Sigmoid colon (tissue), 6 donors: ENCODE measurements at regions not wholly inside any gene's neighbourhood (a gene's known extent, or its start where the extent isn't known, plus 50 kb on each side); places are given as distances from the start of the nearest gene placed in this dataset.

Experiments
- DNase-seq: peaks from one replicate; pipeline ENCODE4 v3.0.0-alpha.2; 2019
- H3K27ac ChIP-seq, 4 donors: fragments of 200-600 bp; sonication (generic); one replicate each; pipeline ENCODE4 v1.5.1; 2016 to 2019; ENCODE audit warnings: mild to moderate bottlenecking in 1 of 4
- H3K27me3 ChIP-seq, 3 donors: fragments of 200-600 bp; sonication (generic); one replicate each; pipeline ENCODE4 v1.5.1; 2019; ENCODE audit warnings: mild to moderate bottlenecking in 1 of 3
- H3K36me3 ChIP-seq, 4 donors: fragments of 200-600 bp; sonication (generic); one replicate each; pipeline ENCODE4 v1.5.1; 2016 to 2019
- H3K4me1 ChIP-seq, 4 donors: fragments of 200-600 bp; sonication (generic); one replicate each; pipeline ENCODE4 v1.5.1; 2017 to 2019
- H3K4me3 ChIP-seq, 4 donors: fragments of 200-600 bp; sonication (generic); one replicate each; pipeline ENCODE4 v1.5.1; 2017 to 2019; ENCODE audit warnings: mild to moderate bottlenecking in 2 of 4, moderate library complexity in 1 of 4
- H3K9me3 ChIP-seq, 4 donors: fragments of 200-600 bp in 3 of 4; sonication (generic) in 3 of 4; one replicate each; pipeline versions ENCODE4 v1.5.1 to v1.6.1; 2013 to 2019
- EP300 ChIP-seq, 4 donors: sonication (generic); formaldehyde crosslinking; IDR thresholded peaks; one replicate each; pipeline ENCODE4 v1.6.1; 2017; ENCODE audit warnings: antibody characterized with exemption in 4 of 4
- POLR2A ChIP-seq, 2 donors: fragments of 450-650 bp; IDR thresholded peaks; one replicate each; pipeline ENCODE4 v1.6.1; 2016; ENCODE audit warnings: antibody characterized with exemption in 2 of 2, mild to moderate bottlenecking in 2 of 2, moderate library complexity in 2 of 2
- POLR2AphosphoS5 ChIP-seq, 4 donors: sonication (generic); formaldehyde crosslinking; IDR thresholded peaks; one replicate each; pipeline ENCODE4 v1.6.1; 2017; ENCODE audit warnings: antibody characterized with exemption in 4 of 4
- WGBS, 2 donors: extraction: QIAGEN DNeasy Blood & Tissue Kit; methylation state at CpG; one replicate each; pipeline ENCODE4 v1.1.7; 2013; 5-methylcytosine and 5-hydroxymethylcytosine counted together
- intact Hi-C: fragments of 100-400 bp; cut with DNase I; formaldehyde crosslinking; loops from one replicate; pipeline ENCODE4 v1.15.1; 2023
- TF ChIP-seq, protein P1 (sequence below), 4 experiments: fragments of 450-650 bp in 3 of 4; fragments of 200-600 bp in 1 of 4; IDR thresholded peaks; one replicate each; pipeline ENCODE4 v1.5.1; 2016 to 2019; ENCODE audit warnings: antibody characterized with exemption in 4 of 4, mild to moderate bottlenecking in 3 of 4, moderate library complexity in 2 of 4
- donor health status: healthy with polysubstance abuse.
- donor health status: healthy.

DNA sequence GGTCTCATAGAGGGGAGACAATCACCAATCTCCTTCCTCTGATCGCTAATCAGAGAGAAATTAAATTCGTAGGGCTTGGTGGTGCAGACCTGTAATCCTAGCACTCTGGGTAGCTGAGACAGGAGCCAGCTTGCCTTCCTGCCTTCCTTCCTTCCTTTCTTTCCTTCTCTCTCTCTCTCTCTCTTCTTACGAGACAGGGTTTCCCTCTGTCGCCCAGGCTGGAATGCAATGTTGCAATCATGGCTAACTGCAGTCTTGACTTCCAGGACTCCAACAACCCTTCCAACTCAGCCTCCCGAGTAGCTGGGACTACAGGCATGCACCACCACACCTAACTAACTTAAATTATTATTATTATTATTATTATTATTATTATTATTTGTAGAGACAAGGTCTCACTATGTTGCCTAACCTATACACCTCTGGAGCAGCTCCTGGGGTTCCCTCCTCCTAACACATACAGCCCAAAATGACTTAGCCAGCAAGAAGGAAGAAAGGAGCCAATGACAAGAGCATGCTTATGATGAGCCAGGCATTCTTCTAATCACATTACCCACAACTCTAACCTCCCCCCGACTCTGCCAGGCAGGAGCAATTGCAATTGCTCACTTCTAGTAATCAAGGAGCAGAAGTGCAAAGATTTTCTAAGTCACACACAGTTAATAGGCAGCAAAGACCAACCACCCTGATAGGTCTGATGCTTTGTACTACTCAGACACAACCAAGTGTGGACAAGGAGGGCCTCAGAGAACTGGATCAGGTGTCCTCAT lies 105.4 kb upstream of the F3 start:
- intact Hi-C loops, result loop anchor here (5.0 kb wide), 2 partner anchors 95 to 150 kb away; no protein-coding TSS in a partner anchor
- Histone ChIP-seq H3K36me3 (no peaks in the 10 kb centered on the region), H3K4me1 (peaks cover 0 to 35% (median 16%) of the 10 kb centered on the region in 4 donors), H3K27me3 (no peaks in the 10 kb centered on the region), H3K27ac (peak overlapping the region in 2 of 4 donors; percentile 64 to 74), H3K4me3 (no peak overlapping the region), H3K9me3 (no peaks in the 10 kb centered on the region)
- TF ChIP-seq POLR2AphosphoS5 (IDR thresholded peaks at IDR 0.05), result no peak
- TF ChIP-seq, protein P1, sequence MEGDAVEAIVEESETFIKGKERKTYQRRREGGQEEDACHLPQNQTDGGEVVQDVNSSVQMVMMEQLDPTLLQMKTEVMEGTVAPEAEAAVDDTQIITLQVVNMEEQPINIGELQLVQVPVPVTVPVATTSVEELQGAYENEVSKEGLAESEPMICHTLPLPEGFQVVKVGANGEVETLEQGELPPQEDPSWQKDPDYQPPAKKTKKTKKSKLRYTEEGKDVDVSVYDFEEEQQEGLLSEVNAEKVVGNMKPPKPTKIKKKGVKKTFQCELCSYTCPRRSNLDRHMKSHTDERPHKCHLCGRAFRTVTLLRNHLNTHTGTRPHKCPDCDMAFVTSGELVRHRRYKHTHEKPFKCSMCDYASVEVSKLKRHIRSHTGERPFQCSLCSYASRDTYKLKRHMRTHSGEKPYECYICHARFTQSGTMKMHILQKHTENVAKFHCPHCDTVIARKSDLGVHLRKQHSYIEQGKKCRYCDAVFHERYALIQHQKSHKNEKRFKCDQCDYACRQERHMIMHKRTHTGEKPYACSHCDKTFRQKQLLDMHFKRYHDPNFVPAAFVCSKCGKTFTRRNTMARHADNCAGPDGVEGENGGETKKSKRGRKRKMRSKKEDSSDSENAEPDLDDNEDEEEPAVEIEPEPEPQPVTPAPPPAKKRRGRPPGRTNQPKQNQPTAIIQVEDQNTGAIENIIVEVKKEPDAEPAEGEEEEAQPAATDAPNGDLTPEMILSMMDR (IDR thresholded peaks at IDR 0.05), result no peak
- no peak for TF ChIP-seq EP300 (IDR thresholded peaks at IDR 0.05)
- TF ChIP-seq POLR2A (IDR thresholded peaks at IDR 0.05), result no peak
- WGBS, 2 donors, result 87 to 95% methylated on average over 6 of the region's 6 CpGs
- DNase-seq, result no peak

DNA sequence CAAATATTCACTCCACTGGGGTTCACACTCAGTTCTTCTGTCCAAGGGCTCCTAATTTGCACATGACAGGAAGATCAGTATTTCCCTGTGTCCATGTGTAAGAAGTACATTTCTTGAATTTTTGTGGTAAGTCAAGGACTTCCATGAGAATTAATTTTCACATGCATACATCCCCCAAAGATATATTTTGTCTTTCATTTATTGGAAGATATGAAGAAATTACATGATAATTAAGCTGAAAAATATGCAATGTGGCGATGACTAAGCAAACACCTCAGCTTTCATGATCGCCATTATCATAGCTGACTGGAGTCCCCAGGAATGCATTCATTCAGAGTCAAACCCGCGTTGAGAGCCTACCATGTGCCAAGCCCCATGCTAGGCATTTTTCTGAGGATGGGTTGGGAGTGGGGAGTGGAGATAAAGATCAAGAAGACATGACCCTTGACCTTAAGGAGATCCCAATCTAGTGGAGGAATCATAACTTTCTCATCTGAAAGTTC lies 104.6 kb upstream of the F3 start:
- H3K4me1 ChIP-seq, result peaks cover 0 to 34% (median 16%) of the 10 kb centered on the region in 4 donors
- H3K9me3 ChIP-seq, result no peaks in the 10 kb centered on the region
- H3K27ac ChIP-seq, result no peak overlapping the region
- no peaks in the 10 kb centered on the region for H3K27me3 ChIP-seq
- H3K4me3 ChIP-seq, result no peak overlapping the region
- WGBS, 2 donors, result 96% methylated on average over 4 of the region's 4 CpGs
- TF ChIP-seq, protein P1 (IDR thresholded peaks at IDR 0.05), result no peak
- no peak for TF ChIP-seq EP300 (IDR thresholded peaks at IDR 0.05)
- TF ChIP-seq POLR2A (IDR thresholded peaks at IDR 0.05), result no peak
- no peak for TF ChIP-seq POLR2AphosphoS5 (IDR thresholded peaks at IDR 0.05)
- no peaks in the 10 kb centered on the region for H3K36me3 ChIP-seq
- DNase-seq, result no peak
- intact Hi-C loops, result loop anchor here (5.0 kb wide), 2 partner anchors 96 to 151 kb away; no protein-coding TSS in a partner anchor

DNA sequence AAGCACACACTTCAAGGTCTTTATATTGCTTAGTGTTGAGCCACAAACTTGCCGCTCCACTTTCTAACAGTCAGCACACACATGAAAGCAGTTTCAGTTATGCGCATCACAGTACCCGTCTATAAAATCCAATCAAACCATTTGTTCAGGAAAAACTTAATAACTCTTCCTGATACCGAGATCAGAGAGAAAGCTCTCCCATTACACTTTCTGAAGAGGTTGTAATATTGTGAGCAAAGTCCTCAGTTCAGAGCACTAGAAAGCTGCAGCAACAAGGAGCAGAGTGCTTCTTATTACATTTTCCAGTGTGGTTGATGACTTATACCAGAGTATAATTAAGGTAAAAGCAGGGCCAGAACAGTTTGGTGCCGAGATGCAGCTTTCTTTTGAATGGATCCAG lies 102.8 kb upstream of the F3 start:
- no peaks in the 10 kb centered on the region for H3K27me3 ChIP-seq
- H3K36me3 ChIP-seq, result no peaks in the 10 kb centered on the region
- intact Hi-C loops, result loop anchor here (5.0 kb wide), 1 partner anchor 102 kb away; the partner anchor contains the start of gene F3
- H3K4me3 ChIP-seq, result no peak overlapping the region
- WGBS, 2 donors, result 17 to 68% methylated on average over 5 of the region's 5 CpGs
- H3K9me3 ChIP-seq, result no peaks in the 10 kb centered on the region
- TF ChIP-seq EP300 (IDR thresholded peaks at IDR 0.05), result no peak
- TF ChIP-seq, protein P1 (IDR thresholded peaks at IDR 0.05), result no peak
- no peak for TF ChIP-seq POLR2A (IDR thresholded peaks at IDR 0.05)
- TF ChIP-seq POLR2AphosphoS5 (IDR thresholded peaks at IDR 0.05), result no peak
- peaks cover 0 to 18% (median 16%) of the 10 kb centered on the region in 4 donors for H3K4me1 ChIP-seq
- no peak for DNase-seq
- no peak overlapping the region for H3K27ac ChIP-seq

DNA sequence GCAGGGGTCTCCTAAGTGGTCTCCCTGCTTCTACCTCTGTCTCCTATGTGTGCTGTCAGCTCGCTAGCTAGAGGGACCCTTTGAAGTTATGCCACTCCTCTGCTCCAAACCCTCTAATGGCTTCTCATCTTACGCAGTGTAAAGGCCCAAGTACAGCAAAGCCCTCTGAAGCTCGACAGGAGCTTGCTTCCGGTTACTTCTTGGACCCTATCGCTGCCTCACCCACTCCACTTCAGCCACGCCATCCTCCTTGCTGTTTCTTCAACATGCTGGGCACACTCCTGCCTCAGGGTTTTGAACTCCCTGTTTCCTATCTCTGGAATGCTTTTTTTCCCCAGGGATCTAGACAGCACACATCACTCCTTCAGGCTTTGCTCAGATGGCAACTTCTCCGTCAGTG lies 102.3 kb upstream of the F3 start:
- 74 to 90% methylated on average over 7 of the region's 7 CpGs for WGBS, 2 donors

More for the DNA sequence above, 102.3 kb upstream of the F3 start:
- intact Hi-C loops, result loop anchor here (5.0 kb wide), 1 partner anchor 102 kb away; the partner anchor contains the start of gene F3
- Histone ChIP-seq H3K27me3 (no peaks in the 10 kb centered on the region), H3K27ac (no peak overlapping the region), H3K36me3 (no peaks in the 10 kb centered on the region), H3K4me3 (no peak overlapping the region), H3K4me1 (peaks cover 0 to 14% (median 13%) of the 10 kb centered on the region in 4 donors), H3K9me3 (no peaks in the 10 kb centered on the region)
- DNase-seq, result no peak
- no peak for TF ChIP-seq POLR2AphosphoS5 (IDR thresholded peaks at IDR 0.05)
- TF ChIP-seq POLR2A (IDR thresholded peaks at IDR 0.05), result no peak
- TF ChIP-seq, protein P1 (IDR thresholded peaks at IDR 0.05), result no peak
- TF ChIP-seq EP300 (IDR thresholded peaks at IDR 0.05), result no peak
